ENCODE measurements at regions not wholly inside any gene's neighbourhood (a gene's known extent, or its start where the extent isn't known, plus 50 kb on each side); places are given as distances from the start of the nearest gene placed in this dataset.

- H3K27ac ChIP-seq (ENCODE audit: extremely low read depth, low read depth, low read length): no peak overlapping the region
- no peak overlapping the region for H3K4me3 ChIP-seq (ENCODE audit: low read depth, low read length)
- ChIA-PET POLR2A (no interaction called here), CTCF (interaction anchor here (0.6 to 1.2 kb wide), 5 partner anchors 9 to 253 kb away, joined by 3 to 4 read pairs (median 3); no protein-coding TSS in a partner anchor)
- no peak for TF ChIP-seq TRIM28 (IDR thresholded peaks at IDR 0.05; ENCODE audit: borderline replicate concordance, low read length)
- H3K36me3 ChIP-seq (ENCODE audit: control insufficient read depth in 2 of 2, insufficient read depth in 1 of 2, low read length in 2 of 2): no peaks in the 10 kb centered on the region
- no peaks in the 10 kb centered on the region for H3K4me1 ChIP-seq (ENCODE audit: control insufficient read depth, insufficient read depth, low read length)
- no peaks in the 10 kb centered on the region for H3K9me3 ChIP-seq (ENCODE audit: control insufficient read depth, insufficient read depth, low read depth, low read length)
These were observed 108.7 kb upstream of the KCNJ15 start for GRCh38 chr21:38148046-38148445.

- no peaks in the 10 kb centered on the region for H3K9me3 ChIP-seq (ENCODE audit: control insufficient read depth, insufficient read depth, low read depth, low read length)
- H3K4me3 ChIP-seq (ENCODE audit: low read depth, low read length): no peak overlapping the region
- CTCF ChIA-PET: interaction anchor here (0.7 to 3.8 kb wide), 5 partner anchors 24 to 439 kb away, joined by 3 to 15 read pairs (median 3); no protein-coding TSS in a partner anchor
- H3K4me1 ChIP-seq (ENCODE audit: control insufficient read depth, insufficient read depth, low read length): no peaks in the 10 kb centered on the region
- H3K36me3 ChIP-seq (ENCODE audit: control insufficient read depth in 2 of 2, insufficient read depth in 1 of 2, low read length in 2 of 2): no peaks in the 10 kb centered on the region
- TF ChIP-seq ZSCAN4 (tag by site-specific recombination; IDR thresholded peaks at IDR 0.05) (no peak), ZXDB (tag by site-specific recombination; IDR thresholded peaks at IDR 0.05) (no peak), ZNF473 (tag by site-specific recombination; IDR thresholded peaks at IDR 0.05) (no peak), SCRT2 (tag by site-specific recombination; IDR thresholded peaks at IDR 0.05) (no peak), ZNF571 (tag by site-specific recombination; IDR thresholded peaks at IDR 0.05) (no peak), ZNF791 (tag by site-specific recombination; IDR thresholded peaks at IDR 0.05) (no peak), ZNF221 (tag by site-specific recombination; IDR thresholded peaks at IDR 0.05; ENCODE audit: borderline replicate concordance) (no peak), ZFHX2 (tag by site-specific recombination; conservative IDR thresholded peaks at IDR 0.05) (no peak), ZNF24 (tag by site-specific recombination; IDR thresholded peaks at IDR 0.05) (no peak), KLF10 (tag by site-specific recombination; IDR thresholded peaks at IDR 0.05) (no peak), ZNF324 (tag by site-specific recombination; IDR thresholded peaks at IDR 0.05) (no peak), ZNF223 (tag by site-specific recombination; IDR thresholded peaks at IDR 0.05) (no peak), ZNF140 (tag by site-specific recombination; IDR thresholded peaks at IDR 0.05) (no peak), KLF1 (tag by site-specific recombination; IDR thresholded peaks at IDR 0.05) (no peak)
- POLR2A ChIA-PET: no interaction called here
- no peak overlapping the region for H3K27ac ChIP-seq (ENCODE audit: extremely low read depth, low read depth, low read length)
These were observed 105.7 kb upstream of the KCNJ15 start for GRCh38 chr21:38151021-38151645.

GRCh38 chr21:38156200-38156599, 100.6 kb upstream of the KCNJ15 start:
- Histone ChIP-seq H3K9me3 (ENCODE audit: control insufficient read depth, insufficient read depth, low read depth, low read length) (no peaks in the 10 kb centered on the region), H3K4me3 (ENCODE audit: low read depth, low read length) (no peak overlapping the region), H3K27ac (ENCODE audit: extremely low read depth, low read depth, low read length) (no peak overlapping the region), H3K36me3 (ENCODE audit: control insufficient read depth in 2 of 2, insufficient read depth in 1 of 2, low read length in 2 of 2) (no peaks in the 10 kb centered on the region), H3K4me1 (ENCODE audit: control insufficient read depth, insufficient read depth, low read length) (no peaks in the 10 kb centered on the region)
- ChIA-PET POLR2A (no interaction called here), CTCF (interaction anchor here (0.6 to 7.8 kb wide), 5 partner anchors 13 to 198 kb away, joined by 3 to 190 read pairs (median 15); no protein-coding TSS in a partner anchor)
- TF ChIP-seq ZNF311 (tag by site-specific recombination; IDR thresholded peaks at IDR 0.05; ENCODE audit: borderline replicate concordance) (no peak), GLIS1 (tag by site-specific recombination; IDR thresholded peaks at IDR 0.05) (no peak), SCRT1 (tag by site-specific recombination; IDR thresholded peaks at IDR 0.05; ENCODE audit: borderline replicate concordance) (no peak), HOXC10 (CRISPR knock-in tag; IDR thresholded peaks at IDR 0.05) (no peak), ZNF280C (tag by site-specific recombination; IDR thresholded peaks at IDR 0.05) (no peak), ZNF354C (tag by site-specific recombination; IDR thresholded peaks at IDR 0.05; ENCODE audit: borderline replicate concordance, low read depth) (no peak), YY2 (tag by site-specific recombination; IDR thresholded peaks at IDR 0.05) (no peak), ZNF561 (tag by site-specific recombination; IDR thresholded peaks at IDR 0.05; ENCODE audit: borderline replicate concordance) (no peak), GLI4 (tag by site-specific recombination; IDR thresholded peaks at IDR 0.05) (no peak), ZNF645 (tag by site-specific recombination; IDR thresholded peaks at IDR 0.05) (no peak), ZNF513 (tag by site-specific recombination; IDR thresholded peaks at IDR 0.05) (no peak), ZNF585B (tag by site-specific recombination; IDR thresholded peaks at IDR 0.05) (no peak), ZNF211 (tag by site-specific recombination; IDR thresholded peaks at IDR 0.05; ENCODE audit: low read depth) (no peak)
